ENCODE measurements at regions not wholly inside any gene's neighbourhood (a gene's known extent, or its start where the extent isn't known, plus 50 kb on each side); places are given as distances from the start of the nearest gene placed in this dataset.

- no peak for ATAC-seq
- intact Hi-C loops (cut with micrococcal nuclease), result no loop called here
- DNase-seq, result no peak
These were observed 1474.6 kb upstream of the TMEM132C start for GRCh38 chr12:126792411-126792810.

DNA sequence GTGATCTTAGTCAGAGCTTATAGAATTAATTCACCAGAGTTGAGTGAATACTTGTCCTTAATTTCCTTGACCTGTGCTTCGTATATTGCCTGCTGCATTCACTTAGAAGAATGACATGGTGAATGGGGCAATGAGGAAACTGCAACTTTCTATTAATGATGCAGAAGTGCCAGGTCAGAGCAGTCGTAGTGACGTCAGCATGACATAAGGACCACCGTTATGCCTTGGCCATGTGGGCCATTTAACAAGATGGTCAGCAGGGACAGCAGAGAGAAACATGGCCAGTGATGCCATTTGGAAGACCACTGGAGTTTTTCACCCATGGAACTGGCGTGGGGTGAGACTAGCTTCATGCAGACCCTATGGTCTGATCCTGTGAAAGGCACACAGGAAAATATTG is 1469.4 kb upstream of the TMEM132C start:
- intact Hi-C loops (cut with micrococcal nuclease), result no loop called here
- ATAC-seq, result no peak

DNA sequence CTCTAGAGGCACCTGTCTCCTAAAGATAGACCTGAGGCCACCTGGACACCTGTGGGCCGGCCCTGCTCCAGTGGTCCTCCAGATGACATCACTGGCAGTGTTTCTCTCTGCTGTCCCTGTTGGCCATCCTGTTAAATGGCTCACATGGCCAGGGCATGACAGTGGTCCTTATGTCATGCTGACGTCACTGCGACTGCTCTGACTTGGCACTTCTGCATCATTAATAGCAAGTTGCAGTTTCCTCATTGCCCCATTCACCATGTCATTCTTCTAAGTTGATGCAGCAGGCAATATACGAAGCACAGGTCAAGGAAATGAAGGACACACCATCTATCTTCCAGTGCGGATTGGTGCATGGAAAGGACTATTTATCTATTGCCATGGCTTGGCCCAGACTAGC is 1468.5 kb upstream of the TMEM132C start:
- ATAC-seq, result no peak

More for the DNA sequence above, 1469.4 kb upstream of the TMEM132C start:
- no peak for DNase-seq

GRCh38 chr12:126807312-126807865 is 1459.6 kb upstream of the TMEM132C start:
- intact Hi-C loops (cut with micrococcal nuclease), result no loop called here
- DNase-seq (no peak), ATAC-seq (no peak)

More for the DNA sequence above, 1468.5 kb upstream of the TMEM132C start:
- intact Hi-C loops (cut with micrococcal nuclease), result no loop called here
- no peak for DNase-seq

GRCh38 chr12:126811391-126811790 is 1455.6 kb upstream of the TMEM132C start:
- ATAC-seq (no peak), DNase-seq (no peak)
- intact Hi-C loops (cut with micrococcal nuclease), result no loop called here

DNA sequence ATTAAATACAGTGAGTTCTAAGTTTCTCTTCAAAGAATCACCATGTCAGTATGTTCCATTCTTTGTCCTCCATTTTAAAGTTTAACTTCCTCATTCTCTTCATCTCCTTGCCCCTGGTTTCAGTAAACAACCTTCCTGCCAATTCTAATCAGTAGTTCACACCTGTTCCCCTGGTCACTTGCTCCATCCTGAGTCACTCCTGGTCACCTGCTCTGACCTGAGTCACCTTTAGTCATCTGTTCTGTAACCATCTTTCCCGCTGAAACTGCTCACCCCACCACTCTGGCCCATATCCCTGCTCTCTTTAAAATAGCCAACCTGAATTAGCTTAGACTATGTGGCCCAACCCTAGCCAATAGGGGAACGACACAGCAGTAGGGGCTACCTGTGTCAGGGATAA is 1447.4 kb upstream of the TMEM132C start:
- ATAC-seq, result no peak
- intact Hi-C loops (cut with micrococcal nuclease), result no loop called here

DNA sequence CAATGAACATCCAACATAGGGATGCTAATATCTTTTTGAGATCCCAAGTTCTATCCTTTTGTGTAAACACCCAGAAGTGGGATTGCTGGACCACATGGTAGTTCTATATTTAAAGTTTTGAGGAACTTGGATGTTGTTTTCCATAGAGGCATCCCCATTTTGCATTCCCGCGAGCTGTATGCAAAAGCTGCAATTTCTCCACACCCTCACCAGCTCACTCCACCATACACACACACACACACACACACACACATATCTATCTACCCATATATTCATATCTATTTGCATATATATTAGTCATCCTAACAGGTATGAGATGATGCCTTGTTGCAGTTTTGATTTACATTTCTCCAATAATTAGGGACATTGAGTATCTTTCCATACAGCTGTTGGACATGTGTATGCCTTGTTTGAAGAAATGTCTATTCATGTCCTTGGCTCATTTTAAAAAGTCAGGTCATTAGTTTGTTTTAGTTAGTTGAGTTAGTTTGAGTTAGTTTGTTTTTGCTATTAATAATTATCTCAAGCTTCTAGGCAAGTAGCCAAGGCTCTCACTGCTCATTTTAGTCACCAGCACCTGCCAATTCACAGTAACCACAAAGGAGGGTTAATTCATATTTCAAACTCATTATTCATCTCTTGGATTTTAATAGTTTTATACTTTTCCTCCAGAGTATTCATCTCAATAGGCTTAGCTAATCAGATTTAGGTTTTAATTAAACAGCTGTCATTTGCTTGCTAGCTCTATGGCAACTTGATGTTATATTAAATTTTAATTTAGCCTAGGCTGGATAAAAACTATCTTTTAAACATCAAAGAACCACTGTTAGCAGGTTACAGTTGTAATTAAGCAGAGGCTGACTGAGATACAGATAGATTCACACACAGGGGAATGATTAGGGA is 1435.9 kb upstream of the TMEM132C start:
- intact Hi-C loops (cut with micrococcal nuclease), result no loop called here
- no peak for ATAC-seq

More for the DNA sequence above, 1447.4 kb upstream of the TMEM132C start:
- no peak for DNase-seq

DNA sequence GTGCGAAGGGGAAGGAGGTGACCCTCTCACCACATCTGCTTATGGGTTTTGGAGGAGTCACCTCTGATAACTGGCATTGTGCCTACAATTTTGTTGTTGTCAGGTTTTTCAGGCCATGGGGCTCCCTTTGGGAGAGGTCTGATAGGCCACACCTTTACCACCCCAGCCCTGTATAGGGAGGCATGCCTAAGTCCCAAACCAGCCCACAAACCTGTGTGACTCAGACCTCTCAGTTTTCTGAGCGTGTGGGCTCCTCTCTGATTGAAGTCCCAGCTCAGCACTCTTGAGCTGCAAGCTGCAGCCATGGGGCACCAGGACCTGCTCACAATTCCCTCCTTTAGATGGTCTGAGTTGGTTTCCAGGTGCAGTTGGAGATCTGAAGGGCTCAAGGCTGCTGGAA is 1429.3 kb upstream of the TMEM132C start:
- intact Hi-C loops (cut with micrococcal nuclease), result no loop called here
- ATAC-seq (no peak), DNase-seq (no peak)

More for the DNA sequence above, 1435.9 kb upstream of the TMEM132C start:
- no peak for DNase-seq

DNA sequence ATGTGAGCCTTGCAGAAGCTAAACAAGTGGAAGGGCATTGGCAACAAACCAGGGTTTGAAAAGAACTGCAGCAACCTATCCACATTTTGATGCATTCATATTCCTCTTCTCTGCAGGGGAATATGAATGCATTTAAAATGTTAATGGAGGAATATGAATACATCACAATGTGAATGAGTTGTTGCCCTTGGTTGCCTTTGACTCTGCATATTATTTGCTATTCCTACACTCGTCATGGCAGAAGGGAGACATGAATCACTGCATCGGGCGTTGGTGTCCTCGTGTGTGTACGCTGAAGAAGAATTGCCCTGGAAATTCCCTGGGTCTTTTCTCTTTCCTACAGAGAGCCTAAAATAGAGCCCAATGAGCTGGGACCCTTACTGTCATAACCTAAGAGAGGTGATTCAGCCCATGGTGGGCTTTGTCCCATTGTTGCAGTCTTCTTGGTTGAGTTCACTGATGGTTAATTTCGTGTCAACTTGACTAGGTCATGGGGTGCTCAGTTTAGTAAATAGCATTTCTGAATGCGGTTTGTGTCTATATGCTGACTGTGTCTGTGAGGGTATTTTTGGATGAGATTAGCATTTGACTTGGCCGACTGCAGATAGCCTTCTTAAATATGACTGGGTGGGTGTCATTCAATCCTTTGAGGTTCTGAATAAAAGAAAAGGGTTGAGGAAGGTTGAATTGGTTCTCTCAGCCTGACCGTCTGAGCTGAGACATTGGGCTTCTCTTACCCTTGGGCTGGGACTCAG is 1422.9 kb upstream of the TMEM132C start:
- DNase-seq (no peak), ATAC-seq (no peak)
- intact Hi-C loops (cut with micrococcal nuclease), result no loop called here

DNA sequence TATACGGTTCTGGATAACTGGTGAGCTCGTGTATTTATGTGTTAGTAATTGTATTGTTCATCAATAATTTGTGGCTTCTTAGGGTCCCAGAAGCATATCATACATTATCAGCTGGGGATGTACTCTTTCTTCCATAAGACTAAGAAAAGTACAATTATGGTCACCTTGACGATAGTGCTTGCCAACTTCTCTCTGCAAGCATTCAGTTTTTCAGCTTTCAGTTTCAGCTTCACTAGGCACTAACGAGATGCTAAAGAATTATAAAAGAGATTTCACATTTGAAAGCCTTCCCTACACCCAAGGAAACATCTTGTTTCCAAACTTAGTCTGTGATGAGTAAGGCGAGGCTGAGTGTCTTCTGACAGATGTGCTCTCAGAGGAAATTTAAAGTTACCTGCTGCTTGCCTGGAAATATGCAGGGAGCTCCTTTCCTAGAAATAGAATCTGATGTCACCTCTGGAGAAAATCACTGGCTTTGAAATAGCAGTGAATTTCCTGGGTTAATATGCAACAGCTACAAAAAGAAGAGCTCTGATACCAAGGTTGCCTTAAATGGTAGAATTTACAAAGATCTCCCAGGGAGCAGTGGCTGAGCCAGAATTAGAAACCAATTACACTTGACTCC is 1419.9 kb upstream of the TMEM132C start:
- DNase-seq (no peak), ATAC-seq (no peak)
- intact Hi-C loops (cut with micrococcal nuclease), result no loop called here

GRCh38 chr12:126855768-126856167 is 1411.2 kb upstream of the TMEM132C start:
- intact Hi-C loops (cut with micrococcal nuclease), result no loop called here
- ATAC-seq, result no peak
- no peak for DNase-seq

GRCh38 chr12:126856958-126857357 is 1410.0 kb upstream of the TMEM132C start:
- intact Hi-C loops (cut with micrococcal nuclease), result no loop called here
- DNase-seq, result no peak
- ATAC-seq, result no peak

GRCh38 chr12:126858560-126858959 is 1408.4 kb upstream of the TMEM132C start:
- no peak for ATAC-seq
- DNase-seq, result no peak
- intact Hi-C loops (cut with micrococcal nuclease), result no loop called here

- ATAC-seq, result no peak
- intact Hi-C loops (cut with micrococcal nuclease), result no loop called here
- no peak for DNase-seq
These were observed 1406.8 kb upstream of the TMEM132C start for GRCh38 chr12:126860210-126860609.

GRCh38 chr12:126862500-126862899 is 1404.5 kb upstream of the TMEM132C start:
- no peak for DNase-seq
- intact Hi-C loops (cut with micrococcal nuclease), result no loop called here
- ATAC-seq, result no peak

DNA sequence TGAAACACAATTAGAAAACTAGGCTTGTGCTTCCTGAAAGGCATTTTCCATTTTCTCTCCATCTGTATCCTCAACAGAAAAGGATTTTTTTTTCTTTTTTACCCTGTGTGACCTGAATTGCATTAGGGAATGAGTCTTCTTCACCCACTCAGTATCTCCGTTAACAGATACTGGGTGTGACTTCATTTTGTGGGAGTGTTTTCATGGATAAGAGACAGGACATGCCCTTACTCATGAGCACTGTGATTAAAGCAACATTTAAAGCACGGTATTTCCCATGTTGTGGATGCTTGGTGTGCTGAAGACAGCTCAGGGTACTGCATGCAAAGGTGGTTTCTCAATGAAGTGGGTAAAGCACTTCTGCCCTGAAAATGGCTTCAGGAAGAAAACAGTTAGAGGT is 1397.3 kb upstream of the TMEM132C start:
- no peak for DNase-seq
- no peak for ATAC-seq
- intact Hi-C loops (cut with micrococcal nuclease), result no loop called here

DNA sequence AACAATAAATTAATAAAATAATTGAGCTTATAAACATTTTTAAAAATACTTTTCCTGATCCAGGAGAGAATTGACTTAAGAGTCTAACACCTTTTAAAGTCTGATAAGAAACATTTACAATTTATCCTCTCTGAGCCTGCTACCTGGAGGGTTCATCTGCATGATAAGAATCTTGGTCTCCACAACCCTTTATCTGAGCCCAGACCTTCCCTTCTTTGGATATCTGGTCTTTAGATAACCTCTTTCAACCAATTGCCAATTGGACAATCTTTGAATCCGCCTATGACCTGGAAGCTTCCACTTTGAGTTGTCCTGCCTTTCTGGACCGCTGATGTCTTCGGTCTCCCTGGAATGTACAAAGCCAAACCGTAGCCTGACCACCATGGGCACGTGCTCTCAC is 1393.3 kb upstream of the TMEM132C start:
- ATAC-seq, result no peak
- DNase-seq, result no peak
- intact Hi-C loops (cut with micrococcal nuclease), result no loop called here

- peak; percentile 67 for ATAC-seq
- intact Hi-C loops (cut with micrococcal nuclease), result no loop called here
- peak; percentile 72 for DNase-seq
These were observed 1392.4 kb upstream of the TMEM132C start for GRCh38 chr12:126874427-126875026.

- intact Hi-C loops (cut with micrococcal nuclease), result no loop called here
- DNase-seq, result no peak
- no peak for ATAC-seq
These were observed 1387.1 kb upstream of the TMEM132C start for GRCh38 chr12:126879842-126880241.
